CD4-positive, alpha-beta memory T cell (primary cell): ENCODE measurements at regions not wholly inside any gene's neighbourhood (a gene's known extent, or its start where the extent isn't known, plus 50 kb on each side); places are given as distances from the start of the nearest gene placed in this dataset.

Experiments used
- CTCF ChIA-PET: fragments of 350-600 bp; sonication (Branson Sonifier 250); formaldehyde crosslinking; loops from one replicate; lab custom pipeline; 2021; ENCODE audit warnings: inconsistent platforms; ENCODE audit not compliant: partially characterized antibody; lab: Charles Lee
- POLR2A ChIA-PET: fragments of 350-600 bp; sonication (Branson Sonifier 250); formaldehyde crosslinking; loops from one replicate; lab custom pipeline; 2021; ENCODE audit not compliant: partially characterized antibody; lab: Charles Lee
- DNase-seq, 5 donors: peaks; one replicate each; pipeline versions ENCODE4 v3.0.0 to v3.0.0-alpha.2; 2020 to 2022; ENCODE audit warnings: mixed read lengths in 1 of 5
- H3K27ac ChIP-seq: one replicate; pipeline ENCODE4 v1.7.0; 2013; ENCODE audit warnings: low read depth, low read length
- H3K27me3 ChIP-seq: 2 replicates; pipeline ENCODE4 v1.7.0; 2013; ENCODE audit warnings: mild to moderate bottlenecking, low read length, moderate library complexity; ENCODE audit not compliant: insufficient read depth
- H3K36me3 ChIP-seq: 2 replicates; pipeline ENCODE4 v1.7.0; 2013; ENCODE audit warnings: mild to moderate bottlenecking, low read length, moderate library complexity; ENCODE audit not compliant: insufficient read depth
- H3K4me1 ChIP-seq: 2 replicates; pipeline ENCODE4 v1.7.0; 2013; ENCODE audit warnings: mild to moderate bottlenecking, low read length, moderate library complexity; ENCODE audit not compliant: insufficient read depth
- H3K4me3 ChIP-seq, 2 donors: one replicate each; pipeline ENCODE4 v1.7.0; 2013; ENCODE audit warnings: low read length in 2 of 2, mild to moderate bottlenecking in 1 of 2
- H3K9me3 ChIP-seq, 2 donors: one replicate each; pipeline ENCODE4 v1.7.0; 2013; ENCODE audit warnings: low read length in 2 of 2, control low read depth in 1 of 2; ENCODE audit not compliant: control insufficient read depth in 1 of 2
- H3K27ac Mint-ChIP-seq, 7 donors: one replicate each; pipeline ENCODE4 v1.8.0; 2020 to 2021; ENCODE audit warnings: mixed read lengths in 7 of 7, mild to moderate bottlenecking in 6 of 7, inconsistent platforms in 3 of 7, moderate library complexity in 3 of 7
- H3K27me3 Mint-ChIP-seq, 2 donors: one replicate each; pipeline ENCODE4 v1.8.0; 2020 to 2021; ENCODE audit warnings: mixed read lengths in 2 of 2
- H3K36me3 Mint-ChIP-seq, 2 donors: one replicate each; pipeline ENCODE4 v1.8.0; 2020 to 2021; ENCODE audit warnings: mixed read lengths in 2 of 2, inconsistent platforms in 1 of 2, mild to moderate bottlenecking in 1 of 2
- H3K4me1 Mint-ChIP-seq, 4 donors: one replicate each; pipeline ENCODE4 v1.8.0; 2020 to 2021; ENCODE audit warnings: mixed read lengths in 4 of 4, mild to moderate bottlenecking in 1 of 4
- H3K4me3 Mint-ChIP-seq, 8 donors: one replicate each; pipeline ENCODE4 v1.8.0; 2020 to 2021; ENCODE audit warnings: mixed read lengths in 8 of 8, mild to moderate bottlenecking in 7 of 8, moderate library complexity in 6 of 8, inconsistent platforms in 3 of 8
- H3K9me3 Mint-ChIP-seq, 8 donors: one replicate each; pipeline ENCODE4 v1.8.0; 2020 to 2021; ENCODE audit warnings: mixed read lengths in 8 of 8, mild to moderate bottlenecking in 5 of 8, inconsistent platforms in 3 of 8, moderate library complexity in 1 of 8
- intact Hi-C: fragments of 100-400 bp; cut with micrococcal nuclease; formaldehyde crosslinking; loops from one replicate; pipeline ENCODE4 v1.15.1; 2023

GRCh38 chr2:147110962-147111361, 733.9 kb upstream of the ACVR2A start:
- no peak for DNase-seq
- H3K27ac ChIP-seq: no peak overlapping the region
- Mint-ChIP-seq H3K9me3 (peaks cover 2 to 11% (median 4%) of the 10 kb centered on the region in 8 donors), H3K4me3 (no peak overlapping the region), H3K27me3 (peaks cover 0 to 1% of the 10 kb centered on the region in 2 donors), H3K4me1 (no peaks in the 10 kb centered on the region), H3K27ac (no peak overlapping the region), H3K36me3 (no peaks in the 10 kb centered on the region)
- intact Hi-C loops: no loop called here
- ChIA-PET CTCF (no interaction called here), POLR2A (no interaction called here)
- H3K9me3 ChIP-seq: no peaks in the 10 kb centered on the region
- H3K36me3 ChIP-seq: no peaks in the 10 kb centered on the region
- H3K4me1 ChIP-seq: no peaks in the 10 kb centered on the region
- H3K27me3 ChIP-seq: no peaks in the 10 kb centered on the region
- H3K4me3 ChIP-seq: no peak overlapping the region

GRCh38 chr2:147110317-147110716, 734.5 kb upstream of the ACVR2A start:
- CTCF ChIA-PET: no interaction called here
- H3K4me1 Mint-ChIP-seq: peaks cover 0 to under 1% (median 0%) of the 10 kb centered on the region in 4 donors
- H3K36me3 Mint-ChIP-seq: no peaks in the 10 kb centered on the region

GRCh38 chr2:147109291-147109690, 735.5 kb upstream of the ACVR2A start:
- CTCF ChIA-PET: interaction anchor here (1.2 kb wide), 1 partner anchor 27 kb away, joined by 3 read pairs; no protein-coding TSS in a partner anchor
- no peak for DNase-seq
- no peak overlapping the region for H3K4me3 ChIP-seq
- no peaks in the 10 kb centered on the region for H3K36me3 Mint-ChIP-seq
- no peaks in the 10 kb centered on the region for H3K4me1 ChIP-seq
- H3K27ac Mint-ChIP-seq: no peak overlapping the region
- no peak overlapping the region for H3K27ac ChIP-seq
- H3K27me3 Mint-ChIP-seq: peaks cover 0 to 1% of the 10 kb centered on the region in 2 donors
- H3K27me3 ChIP-seq: no peaks in the 10 kb centered on the region
- peaks cover 0 to 2% (median 0%) of the 10 kb centered on the region in 4 donors for H3K4me1 Mint-ChIP-seq
- intact Hi-C loops: no loop called here
- no peak overlapping the region for H3K4me3 Mint-ChIP-seq
- H3K9me3 Mint-ChIP-seq: peaks cover 2 to 11% (median 4%) of the 10 kb centered on the region in 8 donors
- no peaks in the 10 kb centered on the region for H3K36me3 ChIP-seq
- POLR2A ChIA-PET: no interaction called here
- no peaks in the 10 kb centered on the region for H3K9me3 ChIP-seq

More at GRCh38 chr2:147110317-147110716, 734.5 kb upstream of the ACVR2A start:
- Histone ChIP-seq H3K27ac (no peak overlapping the region), H3K27me3 (no peaks in the 10 kb centered on the region), H3K36me3 (no peaks in the 10 kb centered on the region), H3K4me3 (no peak overlapping the region), H3K4me1 (no peaks in the 10 kb centered on the region), H3K9me3 (no peaks in the 10 kb centered on the region)
- no peak for DNase-seq
- no peak overlapping the region for H3K4me3 Mint-ChIP-seq
- peaks cover 0 to 1% of the 10 kb centered on the region in 2 donors for H3K27me3 Mint-ChIP-seq
- POLR2A ChIA-PET: no interaction called here
- intact Hi-C loops: no loop called here
- H3K27ac Mint-ChIP-seq: no peak overlapping the region
- H3K9me3 Mint-ChIP-seq: peaks cover 2 to 11% (median 4%) of the 10 kb centered on the region in 8 donors

- H3K9me3 Mint-ChIP-seq: peaks cover 1 to 9% (median 3%) of the 10 kb centered on the region in 8 donors
- no peak overlapping the region for H3K4me3 ChIP-seq
- POLR2A ChIA-PET: no interaction called here
- DNase-seq: no peak
- H3K27me3 Mint-ChIP-seq: peaks cover 0 to 1% of the 10 kb centered on the region in 2 donors
- H3K36me3 ChIP-seq: no peaks in the 10 kb centered on the region
- H3K4me1 Mint-ChIP-seq: peaks cover 0 to 2% (median 0%) of the 10 kb centered on the region in 4 donors
- CTCF ChIA-PET: interaction anchor here (1.2 kb wide), 1 partner anchor 26 kb away, joined by 3 read pairs; no protein-coding TSS in a partner anchor
- no peaks in the 10 kb centered on the region for H3K4me1 ChIP-seq
- H3K4me3 Mint-ChIP-seq: no peak overlapping the region
- H3K27ac ChIP-seq: no peak overlapping the region
- no peaks in the 10 kb centered on the region for H3K27me3 ChIP-seq
- no peaks in the 10 kb centered on the region for H3K36me3 Mint-ChIP-seq
- H3K9me3 ChIP-seq: no peaks in the 10 kb centered on the region
- intact Hi-C loops: no loop called here
- H3K27ac Mint-ChIP-seq: no peak overlapping the region
These were observed 736.3 kb upstream of the ACVR2A start for GRCh38 chr2:147108548-147108947.

GRCh38 chr2:147101941-147102790, 742.7 kb upstream of the ACVR2A start:
- peaks cover 0 to 2% (median 0%) of the 10 kb centered on the region in 8 donors for H3K9me3 Mint-ChIP-seq
- H3K9me3 ChIP-seq: no peaks in the 10 kb centered on the region
- peaks cover 0 to 1% of the 10 kb centered on the region in 2 donors for H3K27me3 Mint-ChIP-seq
- H3K4me1 Mint-ChIP-seq: peaks cover 0 to 2% (median 0%) of the 10 kb centered on the region in 4 donors
- CTCF ChIA-PET: interaction anchor here (1.6 kb wide), 1 partner anchor 57 kb away, joined by 3 read pairs; no protein-coding TSS in a partner anchor
- H3K4me1 ChIP-seq: no peaks in the 10 kb centered on the region
- H3K36me3 ChIP-seq: no peaks in the 10 kb centered on the region
- no peak overlapping the region for H3K4me3 Mint-ChIP-seq
- H3K27ac ChIP-seq: no peak overlapping the region
- no peaks in the 10 kb centered on the region for H3K27me3 ChIP-seq
- H3K36me3 Mint-ChIP-seq: no peaks in the 10 kb centered on the region
- intact Hi-C loops: no loop called here
- POLR2A ChIA-PET: no interaction called here
- H3K27ac Mint-ChIP-seq: no peak overlapping the region
- H3K4me3 ChIP-seq: no peak overlapping the region
- no peak for DNase-seq

GRCh38 chr2:147100406-147101035, 744.3 kb upstream of the ACVR2A start:
- H3K9me3 ChIP-seq: no peaks in the 10 kb centered on the region
- H3K27me3 ChIP-seq: no peaks in the 10 kb centered on the region
- Mint-ChIP-seq H3K9me3 (peaks cover 0 to 2% (median 0%) of the 10 kb centered on the region in 8 donors), H3K4me3 (no peak overlapping the region), H3K27me3 (peaks cover 0 to 1% of the 10 kb centered on the region in 2 donors), H3K4me1 (peaks cover 0 to 2% (median 0%) of the 10 kb centered on the region in 4 donors), H3K27ac (no peak overlapping the region), H3K36me3 (no peaks in the 10 kb centered on the region)
- H3K4me1 ChIP-seq: no peaks in the 10 kb centered on the region
- no peak overlapping the region for H3K4me3 ChIP-seq
- ChIA-PET POLR2A (no interaction called here), CTCF (interaction anchor here (1.6 to 2.4 kb wide), 2 partner anchors 17 to 56 kb away, joined by 3 to 13 read pairs; no protein-coding TSS in a partner anchor)
- no peak overlapping the region for H3K27ac ChIP-seq
- intact Hi-C loops: no loop called here
- DNase-seq: no peak
- H3K36me3 ChIP-seq: no peaks in the 10 kb centered on the region

GRCh38 chr2:147099845-147100244, 745.0 kb upstream of the ACVR2A start:
- Histone ChIP-seq H3K4me1 (no peaks in the 10 kb centered on the region), H3K27ac (no peak overlapping the region), H3K27me3 (no peaks in the 10 kb centered on the region), H3K36me3 (no peaks in the 10 kb centered on the region), H3K9me3 (no peaks in the 10 kb centered on the region), H3K4me3 (no peak overlapping the region)
- no peak for DNase-seq
- H3K27me3 Mint-ChIP-seq: peaks cover 0 to 1% of the 10 kb centered on the region in 2 donors
- peaks cover 0 to 2% (median 0%) of the 10 kb centered on the region in 8 donors for H3K9me3 Mint-ChIP-seq
- H3K27ac Mint-ChIP-seq: no peak overlapping the region
- intact Hi-C loops: no loop called here
- no peaks in the 10 kb centered on the region for H3K4me1 Mint-ChIP-seq
- H3K36me3 Mint-ChIP-seq: no peaks in the 10 kb centered on the region
- ChIA-PET POLR2A (no interaction called here), CTCF (interaction anchor here (2.4 kb wide), 1 partner anchor 16 kb away, joined by 13 read pairs; no protein-coding TSS in a partner anchor)
- no peak overlapping the region for H3K4me3 Mint-ChIP-seq
